GM23248 (cell line): ENCODE measurements at regions not wholly inside any gene's neighbourhood (a gene's known extent, or its start where the extent isn't known, plus 50 kb on each side); places are given as distances from the start of the nearest gene placed in this dataset.
A peak's percentile ranks its signal among the peaks of the same experiment; 100 is the strongest.

Experiments
- DNase-seq: peaks from one replicate; pipeline ENCODE4 v3.0.0-alpha.2; 2015
- H2AFZ ChIP-seq: fragments of 200-600 bp; sonication (generic); 2 replicates; pipeline ENCODE4 v1.6.1; 2016; ENCODE audit warnings: antibody characterized with exemption
- H3F3A ChIP-seq: fragments of 200-600 bp; sonication (generic); 2 replicates; pipeline ENCODE4 v1.6.1; 2016; ENCODE audit warnings: mild to moderate bottlenecking, antibody characterized with exemption, mixed run types; ENCODE audit not compliant: insufficient read depth
- H3K27ac ChIP-seq: fragments of 200-600 bp; sonication (generic); 2 replicates; pipeline ENCODE4 v1.5.1; 2016; ENCODE audit warnings: mild to moderate bottlenecking
- H3K27me3 ChIP-seq: fragments of 200-600 bp; sonication (generic); replicated peaks from 2 replicates; pipeline ENCODE4 v1.6.1; 2016; ENCODE audit warnings: mild to moderate bottlenecking; ENCODE audit not compliant: insufficient read depth
- H3K36me3 ChIP-seq: fragments of 200-600 bp; sonication (generic); 2 replicates; pipeline ENCODE4 v1.6.1; 2016; ENCODE audit warnings: low read depth, mild to moderate bottlenecking
- H3K4me1 ChIP-seq: fragments of 200-600 bp; sonication (generic); 2 replicates; pipeline ENCODE4 v1.6.1; 2016; ENCODE audit warnings: mild to moderate bottlenecking; ENCODE audit not compliant: insufficient read depth
- H3K4me2 ChIP-seq: fragments of 200-600 bp; sonication (generic); one replicate; pipeline ENCODE4 v1.6.1; 2016; ENCODE audit warnings: mild to moderate bottlenecking; ENCODE audit not compliant: unreplicated experiment
- H3K4me3 ChIP-seq: fragments of 200-600 bp; sonication (generic); 2 replicates; pipeline ENCODE4 v1.5.1; 2016; ENCODE audit warnings: mild to moderate bottlenecking
- H3K79me2 ChIP-seq: fragments of 200-600 bp; sonication (generic); 2 replicates; pipeline ENCODE4 v1.6.1; 2016; ENCODE audit warnings: mild to moderate bottlenecking; ENCODE audit not compliant: insufficient read depth
- H3K9ac ChIP-seq: fragments of 200-600 bp; sonication (generic); 2 replicates; pipeline ENCODE4 v1.6.1; 2016; ENCODE audit warnings: mild to moderate bottlenecking
- H3K9me2 ChIP-seq: fragments of 200-600 bp; sonication (generic); 2 replicates; pipeline ENCODE4 v1.6.1; 2016; ENCODE audit warnings: mixed run types, mild to moderate bottlenecking, moderate library complexity; ENCODE audit not compliant: insufficient read depth
- H3K9me3 ChIP-seq: fragments of 200-600 bp; sonication (generic); one replicate; pipeline ENCODE4 v1.6.1; 2017; ENCODE audit warnings: low read depth
- H4K20me1 ChIP-seq: fragments of 200-600 bp; sonication (generic); 2 replicates; pipeline ENCODE4 v1.6.0; 2016; ENCODE audit not compliant: insufficient read depth
- EZH2 ChIP-seq: fragments of 200-600 bp; sonication (generic); IDR thresholded peaks from 2 replicates; pipeline ENCODE4 v1.6.1; 2018; ENCODE audit warnings: antibody characterized with exemption, mild to moderate bottlenecking; ENCODE audit not compliant: insufficient read depth, poor library complexity, severe bottlenecking
- EZH2phosphoT487 ChIP-seq: fragments of 200-600 bp; sonication (generic); IDR thresholded peaks from 2 replicates; pipeline ENCODE4 v1.6.1; 2018; ENCODE audit warnings: antibody characterized with exemption, moderate library complexity, mild to moderate bottlenecking, low read depth; ENCODE audit not compliant: insufficient read depth
- WGBS, 2 experiments: methylation state at CpG; one replicate each; pipeline ENCODE4 v1.1.6; 2015 to 2017; ENCODE audit warnings: low lambda C conversion rate in 2 of 2, low coverage in 1 of 2; ENCODE audit errors: missing lambda C conversion rate in 2 of 2; 5-methylcytosine and 5-hydroxymethylcytosine counted together
- in situ Hi-C: fragments of 300-500 bp; cut with MboI; formaldehyde crosslinking; loops from 2 replicates; pipeline ENCODE4 v1.15.0; 2020

DNA sequence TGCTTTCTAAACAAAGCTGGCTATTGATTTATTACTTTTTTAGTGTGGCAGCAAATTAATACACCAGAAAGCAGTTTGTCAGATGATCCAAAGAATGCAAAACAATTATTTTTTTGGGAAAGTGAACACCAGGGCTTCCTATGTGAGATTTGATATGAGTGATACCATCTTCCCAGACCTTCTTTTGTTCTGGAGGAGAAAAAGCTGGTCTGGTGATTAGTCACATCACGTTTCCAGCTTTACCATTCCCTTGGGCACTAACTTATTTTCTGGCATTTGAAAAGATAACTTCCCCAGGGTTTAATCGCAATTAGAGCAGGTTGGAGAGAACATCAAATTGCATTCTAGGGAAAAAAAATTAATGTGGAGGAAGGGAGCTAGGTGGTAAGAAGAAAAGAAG, 182.9 kb upstream of the TANK start:
- in situ Hi-C loops: no loop called here
- 28 to 36% methylated on average over 2 of the region's 2 CpGs for WGBS, 2 experiments

DNA sequence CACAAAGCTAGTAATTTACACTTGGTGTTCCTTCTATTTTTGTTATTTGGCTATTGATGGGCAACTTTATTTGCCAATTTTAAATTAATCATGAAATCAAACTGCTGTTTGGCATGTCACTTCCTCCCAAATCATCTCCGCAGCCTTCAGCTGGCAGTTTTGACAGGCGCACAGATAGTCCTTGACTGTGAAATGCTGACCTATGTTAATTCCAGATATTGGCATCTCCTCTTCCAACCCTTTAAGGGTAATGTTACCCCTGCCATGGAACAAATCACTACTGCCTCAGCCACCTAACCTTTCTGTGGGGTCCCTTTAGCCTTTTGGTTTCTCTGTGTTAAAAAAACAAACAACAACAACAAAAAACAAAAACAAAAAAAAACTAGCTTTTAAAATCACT, 182.4 kb upstream of the TANK start:
- H3K27me3 ChIP-seq: no peaks in the 10 kb centered on the region
- H3K79me2 ChIP-seq: no peaks in the 10 kb centered on the region
- no peaks in the 10 kb centered on the region for H3K9me3 ChIP-seq
- TF ChIP-seq EZH2 (no peak), EZH2phosphoT487 (no peak)
- H3K4me3 ChIP-seq: no peak overlapping the region
- no peaks in the 10 kb centered on the region for H3K4me1 ChIP-seq
- H3K36me3 ChIP-seq: no peaks in the 10 kb centered on the region
- whole genome bisulfite sequencing, 2 experiments: 98 to 100% methylated on average over 2 of the region's 2 CpGs
- no peak overlapping the region for H3K9ac ChIP-seq
- no peak for DNase-seq
- no peaks in the 10 kb centered on the region for H4K20me1 ChIP-seq
- H3K9me2 ChIP-seq: no peaks in the 10 kb centered on the region
- no peak overlapping the region for H3K27ac ChIP-seq
- no peak overlapping the region for H3K4me2 ChIP-seq
- in situ Hi-C loops: no loop called here
- H2AFZ ChIP-seq: no peak overlapping the region
- 0 out of 2 replicates have a peak, but pooled peaks cover 4% of the 10 kb centered on the region for H3F3A ChIP-seq

More for the DNA sequence above, 182.9 kb upstream of the TANK start:
- peak; percentile 24 for DNase-seq
- Histone ChIP-seq H3K36me3 (no peaks in the 10 kb centered on the region), H3K4me3 (no peak overlapping the region), H3K9ac (no peak overlapping the region), H3K4me2 (no peak overlapping the region), H3K27me3 (no peaks in the 10 kb centered on the region), H2AFZ (no peak overlapping the region), H3K27ac (no peak overlapping the region), H3F3A (0 out of 2 replicates have a peak, but pooled peaks cover 4% of the 10 kb centered on the region), H3K9me3 (no peaks in the 10 kb centered on the region), H3K79me2 (no peaks in the 10 kb centered on the region), H4K20me1 (no peaks in the 10 kb centered on the region), H3K4me1 (no peaks in the 10 kb centered on the region), H3K9me2 (no peaks in the 10 kb centered on the region)
- TF ChIP-seq EZH2phosphoT487 (no peak), EZH2 (no peak)

DNA sequence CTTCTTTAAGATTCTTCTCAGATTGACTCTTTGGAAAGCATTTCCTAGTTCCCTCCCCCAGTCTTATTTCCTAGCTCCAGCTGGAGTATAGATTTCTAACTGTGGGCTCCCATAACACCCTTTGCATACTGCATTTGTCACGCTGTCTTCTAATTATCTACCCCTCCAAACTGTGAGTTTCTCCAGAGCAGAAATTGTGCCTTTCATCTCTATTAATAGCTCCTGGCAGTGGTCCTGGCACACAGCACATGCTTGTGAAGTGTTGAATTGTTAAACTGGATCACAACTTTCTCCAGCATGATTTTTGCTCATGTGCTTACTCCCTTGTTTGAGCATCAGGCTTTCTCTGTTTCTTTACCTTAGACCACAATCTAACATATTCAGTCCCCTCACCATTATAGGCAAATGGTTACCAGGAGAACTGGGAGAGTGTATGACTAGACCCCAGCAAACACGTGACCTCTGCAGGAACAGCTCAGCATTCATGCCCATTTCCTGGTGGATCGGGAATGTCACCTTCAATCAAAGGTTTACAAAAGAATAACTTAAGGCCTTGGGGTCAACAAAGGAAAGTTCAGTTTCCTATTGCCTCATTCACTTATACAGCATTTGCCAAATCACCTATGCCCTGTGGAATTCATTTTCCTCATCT, 175.7 kb upstream of the TANK start:
- WGBS, 2 experiments: 48 to 56% methylated on average over 3 of the region's 3 CpGs

DNA sequence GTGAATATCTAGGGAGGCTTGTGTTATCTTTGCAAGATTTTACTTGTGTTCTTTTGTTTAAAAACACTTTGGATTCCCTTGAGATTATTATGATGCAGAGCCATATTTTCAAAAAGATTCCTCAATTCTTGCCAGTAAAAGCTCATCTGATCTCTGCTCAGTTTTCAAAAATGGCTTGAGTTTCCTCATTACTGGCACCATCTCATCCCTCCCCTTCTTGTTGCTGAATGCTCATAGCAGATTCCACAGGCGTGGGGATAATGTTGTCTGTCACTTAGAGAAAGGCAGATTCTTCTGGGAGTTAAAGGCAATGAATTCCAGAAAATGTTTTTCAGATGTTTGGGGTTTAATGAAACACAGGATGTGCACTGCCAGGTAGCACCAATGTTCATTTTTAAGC, 170.4 kb upstream of the TANK start:
- in situ Hi-C loops: loop anchor here (10.0 kb wide), 1 partner anchor 885 kb away; no protein-coding TSS in a partner anchor
- Histone ChIP-seq H3K27ac (no peak overlapping the region), H3K27me3 (no peaks in the 10 kb centered on the region), H3K4me1 (peaks cover 4% of the 10 kb centered on the region), H3K79me2 (no peaks in the 10 kb centered on the region), H3K36me3 (no peaks in the 10 kb centered on the region), H3K9ac (no peak overlapping the region), H3F3A (peaks cover 4% of the 10 kb centered on the region; the same call in 1 of the 2 replicates), H2AFZ (no peak overlapping the region), H3K4me2 (no peak overlapping the region), H4K20me1 (no peaks in the 10 kb centered on the region), H3K9me3 (no peaks in the 10 kb centered on the region), H3K4me3 (no peak overlapping the region), H3K9me2 (no peaks in the 10 kb centered on the region)
- TF ChIP-seq EZH2phosphoT487: no peak
- TF ChIP-seq EZH2: no peak
- no peak for DNase-seq
- 74 to 78% methylated on average over 1 of the region's 1 CpG for WGBS, 2 experiments

More for the DNA sequence above, 175.7 kb upstream of the TANK start:
- TF ChIP-seq EZH2phosphoT487 (no peak), EZH2 (no peak)
- Histone ChIP-seq H3K4me1 (no peaks in the 10 kb centered on the region), H4K20me1 (no peaks in the 10 kb centered on the region), H3K9me3 (no peaks in the 10 kb centered on the region), H3F3A (no peaks in the 10 kb centered on the region), H3K79me2 (no peaks in the 10 kb centered on the region), H3K4me3 (no peak overlapping the region), H3K27ac (no peak overlapping the region), H3K9ac (no peak overlapping the region), H2AFZ (no peak overlapping the region), H3K9me2 (no peaks in the 10 kb centered on the region), H3K4me2 (no peak overlapping the region), H3K27me3 (no peaks in the 10 kb centered on the region), H3K36me3 (no peaks in the 10 kb centered on the region)
- peak; percentile 15 for DNase-seq
- in situ Hi-C loops: no loop called here
